GM19324 (cell line): ENCODE measurements at regions not wholly inside any gene's neighbourhood (a gene's known extent, or its start where the extent isn't known, plus 50 kb on each side); places are given as distances from the start of the nearest gene placed in this dataset.

Experiments
- ATAC-seq: cut with Tn5 transposase; IDR thresholded peaks from one replicate; pipeline ENCODE4 v1.9.1; 2021; ENCODE audit warnings: mild to moderate bottlenecking, moderate library complexity; ENCODE audit not compliant: unreplicated experiment, low FRiP score

- no peak for ATAC-seq
These were observed 97.9 kb downstream of the C17orf67 start for GRCh38 chr17:56735842-56736241.

- ATAC-seq: no peak
These were observed 96.1 kb downstream of the C17orf67 start for GRCh38 chr17:56737421-56738161.

- ATAC-seq: no peak
These were observed 94.3 kb downstream of the C17orf67 start for GRCh38 chr17:56739376-56739775.

GRCh38 chr17:56739776-56740175 is 93.9 kb downstream of the C17orf67 start:
- ATAC-seq: no peak

GRCh38 chr17:56740481-56740880 is 93.2 kb downstream of the C17orf67 start:
- ATAC-seq: no peak
